Lower leg skin (tissue), 3 donors: ENCODE measurements at regions not wholly inside any gene's neighbourhood (a gene's known extent, or its start where the extent isn't known, plus 50 kb on each side); places are given as distances from the start of the nearest gene placed in this dataset.
"Not testable (repeated sequence)": the region's sequence is repeated elsewhere in the genome, so short reads cannot be mapped to it uniquely, and the experiment has no call there.

Experiments
- POLR2A ChIP-seq, 2 donors: fragments of 450-650 bp; IDR thresholded peaks; one replicate each; pipeline ENCODE4 v1.6.1; 2016 to 2017; ENCODE audit warnings: antibody characterized with exemption in 2 of 2, mild to moderate bottlenecking in 1 of 2, moderate library complexity in 1 of 2
- TF ChIP-seq, protein P1 (sequence below), 3 donors: fragments of 450-650 bp; IDR thresholded peaks; one replicate each; pipeline ENCODE4 v1.5.1; 2016; ENCODE audit warnings: antibody characterized with exemption in 3 of 3, mild to moderate bottlenecking in 3 of 3, moderate library complexity in 2 of 3

DNA sequence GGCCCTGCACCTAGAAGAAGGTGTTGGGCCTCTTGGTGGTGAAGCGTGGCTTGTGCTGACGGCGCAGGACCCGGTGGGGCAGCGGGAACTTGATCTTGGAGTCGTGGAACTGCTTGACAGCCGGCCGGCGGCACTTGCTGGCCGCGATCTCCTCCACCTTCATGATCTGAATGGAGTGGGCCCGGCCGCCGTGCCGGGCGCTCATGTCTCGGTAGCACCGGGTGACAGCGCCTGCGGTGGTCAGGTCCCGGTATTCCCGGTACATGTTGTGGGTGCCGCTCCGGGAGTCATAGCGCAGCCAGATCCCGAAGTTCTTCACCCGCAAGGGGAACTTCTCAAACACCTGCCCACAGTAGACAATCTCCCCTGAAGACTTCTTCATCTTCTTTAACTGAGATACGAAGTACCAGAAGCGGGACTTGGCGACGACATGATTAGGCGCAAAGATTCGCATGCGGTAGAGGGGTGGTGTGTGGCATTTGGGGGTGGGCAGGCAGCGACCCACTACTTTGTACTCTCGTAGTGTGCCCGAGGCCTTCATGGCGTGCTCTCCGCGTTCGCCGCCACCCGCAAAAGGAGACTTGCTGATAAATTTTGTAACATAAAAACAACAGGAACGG, 92.1 kb upstream of the MSH6 start:
- TF ChIP-seq, protein P1, sequence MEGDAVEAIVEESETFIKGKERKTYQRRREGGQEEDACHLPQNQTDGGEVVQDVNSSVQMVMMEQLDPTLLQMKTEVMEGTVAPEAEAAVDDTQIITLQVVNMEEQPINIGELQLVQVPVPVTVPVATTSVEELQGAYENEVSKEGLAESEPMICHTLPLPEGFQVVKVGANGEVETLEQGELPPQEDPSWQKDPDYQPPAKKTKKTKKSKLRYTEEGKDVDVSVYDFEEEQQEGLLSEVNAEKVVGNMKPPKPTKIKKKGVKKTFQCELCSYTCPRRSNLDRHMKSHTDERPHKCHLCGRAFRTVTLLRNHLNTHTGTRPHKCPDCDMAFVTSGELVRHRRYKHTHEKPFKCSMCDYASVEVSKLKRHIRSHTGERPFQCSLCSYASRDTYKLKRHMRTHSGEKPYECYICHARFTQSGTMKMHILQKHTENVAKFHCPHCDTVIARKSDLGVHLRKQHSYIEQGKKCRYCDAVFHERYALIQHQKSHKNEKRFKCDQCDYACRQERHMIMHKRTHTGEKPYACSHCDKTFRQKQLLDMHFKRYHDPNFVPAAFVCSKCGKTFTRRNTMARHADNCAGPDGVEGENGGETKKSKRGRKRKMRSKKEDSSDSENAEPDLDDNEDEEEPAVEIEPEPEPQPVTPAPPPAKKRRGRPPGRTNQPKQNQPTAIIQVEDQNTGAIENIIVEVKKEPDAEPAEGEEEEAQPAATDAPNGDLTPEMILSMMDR (IDR thresholded peaks at IDR 0.05), result not testable (repeated sequence)
- not testable (repeated sequence) for TF ChIP-seq POLR2A (IDR thresholded peaks at IDR 0.05)
